GM21360 (cell line): ENCODE measurements at regions not wholly inside any gene's neighbourhood (a gene's known extent, or its start where the extent isn't known, plus 50 kb on each side); places are given as distances from the start of the nearest gene placed in this dataset.

ENCODE experiments used
- ATAC-seq: cut with Tn5 transposase; IDR thresholded peaks from one replicate; pipeline ENCODE4 v1.9.1; 2021; ENCODE audit warnings: mild to moderate bottlenecking, moderate library complexity; ENCODE audit not compliant: unreplicated experiment

- ATAC-seq: no peak
These were observed 289.4 kb upstream of the CXCR4 start for GRCh38 chr2:136407117-136407951.

GRCh38 chr2:136404925-136405324 is 287.0 kb upstream of the CXCR4 start:
- ATAC-seq: no peak

- no peak for ATAC-seq
These were observed 286.2 kb upstream of the CXCR4 start for GRCh38 chr2:136404176-136404575.

GRCh38 chr2:136402281-136402680 is 284.3 kb upstream of the CXCR4 start:
- ATAC-seq: no peak

GRCh38 chr2:136399667-136400289 is 281.8 kb upstream of the CXCR4 start:
- no peak for ATAC-seq

GRCh38 chr2:136395582-136395981 is 277.6 kb upstream of the CXCR4 start:
- ATAC-seq: no peak

GRCh38 chr2:136394136-136395060 is 276.4 kb upstream of the CXCR4 start:
- ATAC-seq: peak; percentile 61

GRCh38 chr2:136393514-136393913 is 275.6 kb upstream of the CXCR4 start:
- ATAC-seq: no peak

- no peak for ATAC-seq
These were observed 275.1 kb upstream of the CXCR4 start for GRCh38 chr2:136392897-136393505.

GRCh38 chr2:136389809-136390208 is 271.9 kb upstream of the CXCR4 start:
- ATAC-seq: peak; percentile 64

- ATAC-seq: no peak
These were observed 268.1 kb upstream of the CXCR4 start for GRCh38 chr2:136386046-136386445.

GRCh38 chr2:136384531-136385303 is 266.8 kb upstream of the CXCR4 start:
- ATAC-seq: peak; percentile 47

GRCh38 chr2:136383167-136383566 is 265.2 kb upstream of the CXCR4 start:
- no peak for ATAC-seq

GRCh38 chr2:136381722-136382633 is 264.0 kb upstream of the CXCR4 start:
- ATAC-seq: peak; percentile 74

- ATAC-seq: no peak
These were observed 263.3 kb upstream of the CXCR4 start for GRCh38 chr2:136381245-136381644.

- no peak for ATAC-seq
These were observed 261.0 kb upstream of the CXCR4 start for GRCh38 chr2:136378712-136379595.

GRCh38 chr2:136377423-136378382 is 259.8 kb upstream of the CXCR4 start:
- ATAC-seq: no peak
